Heart right ventricle (tissue), 16 donors: ENCODE measurements at regions not wholly inside any gene's neighbourhood (a gene's known extent, or its start where the extent isn't known, plus 50 kb on each side); places are given as distances from the start of the nearest gene placed in this dataset.

ENCODE experiments used
- ATAC-seq, 8 donors: fragments of 200-7000 bp; cut with Tn5 transposase; one replicate each; pipeline ENCODE4 v1.9.1; 2020; ENCODE audit warnings: mild to moderate bottlenecking in 8 of 8, moderate library complexity in 8 of 8, moderate number of reproducible peaks in 1 of 8
- DNase-seq, 2 donors: peaks; one replicate each; pipeline ENCODE4 v3.0.0-alpha.2; 2020
- H3K27ac ChIP-seq, 10 donors: fragments of 200-600 bp; sonication (generic) in 2 of 10; one replicate each; pipeline versions ENCODE4 v1.5.0 to v1.8.0; 2020 to 2022; ENCODE audit warnings: mild to moderate bottlenecking in 3 of 10
- H3K27me3 ChIP-seq, 7 donors: fragments of 200-600 bp; one replicate each; pipeline ENCODE4 v1.8.0; 2021 to 2022; ENCODE audit warnings: mild to moderate bottlenecking in 2 of 7
- H3K36me3 ChIP-seq, 9 donors: fragments of 200-600 bp; sonication (generic) in 1 of 9; one replicate each; pipeline versions ENCODE4 v1.5.0 to v1.8.0; 2020 to 2022; ENCODE audit warnings: mild to moderate bottlenecking in 2 of 9
- H3K4me1 ChIP-seq, 9 donors: fragments of 200-600 bp; sonication (generic) in 1 of 9; one replicate each; pipeline versions ENCODE4 v1.5.0 to v1.8.0; 2020 to 2022; ENCODE audit warnings: mild to moderate bottlenecking in 4 of 9
- H3K4me3 ChIP-seq, 10 donors: fragments of 200-600 bp; sonication (generic) in 2 of 10; one replicate each; pipeline versions ENCODE4 v1.5.0 to v1.8.0; 2020 to 2022; ENCODE audit warnings: mild to moderate bottlenecking in 7 of 10, moderate library complexity in 2 of 10
- H3K9me3 ChIP-seq, 11 donors: fragments of 200-600 bp in 10 of 11; sonication (generic) in 2 of 11; one replicate each; pipeline versions ENCODE4 v1.5.0 to v1.8.0; 2013 to 2022; ENCODE audit warnings: mild to moderate bottlenecking in 2 of 11, control low read depth in 1 of 11, moderate library complexity in 1 of 11
- WGBS, 2 donors: extraction: QIAGEN DNeasy Blood & Tissue Kit; methylation state at CpG; one replicate each; pipeline ENCODE4 v1.1.7; 2013; ENCODE audit warnings: inconsistent platforms in 1 of 2; 5-methylcytosine and 5-hydroxymethylcytosine counted together
- intact Hi-C, 10 donors: fragments of 100-400 bp; cut with DNase I; formaldehyde crosslinking; loops; one replicate each; pipeline versions ENCODE4 v1.11.1 to v1.14.2; 2022
- TF ChIP-seq, protein P1 (sequence below), 9 donors: fragments of 200-600 bp; sonication (generic) in 2 of 9; IDR thresholded peaks; one replicate each; pipeline versions ENCODE4 v1.5.0 to v1.8.0; 2021 to 2022; ENCODE audit warnings: antibody characterized with exemption in 9 of 9, mild to moderate bottlenecking in 5 of 9, moderate library complexity in 1 of 9
- donor health status: Arrhythmogenic right ventricular cardiomyopathy.
- donor health status: ischemic (EF 13 %, LVEDD 7.1; RV severe dilation, severe dysfunction).
- donor health status: healthy with polysubstance abuse.
- donor health status: DM: no; HTN: yes; CAD: no.
- donor health status: DM: no; HTN: no; CAD: no.
- donor health status: ischemic (EF 25% LVEDD 6.9; RV normal size, moderate dysfunction).
- donor health status: ischemic (EF 25% LVEDD 5.7; RV mildly dilated, moderate dysfunction).
- donor health status: healthy.
- donor health status: DM: yes; HTN: yes; CAD: no.
- donor health status: Ischemic cardiomyopathy.
- donor health status: ischemic (EF 35%, LVEDD 5.7; RV mildly dilated, moderate dysfunction).
- donor health status: nonischemic (EF 11% LVEDD 7.7; RV severe dilation, severe dysfunction).
- donor health status: DM: yes; HTN: yes; CAD: no.
- donor health status: PGD.
- donor health status: ischemic (EF 29% LVEDD 5.4; RV normal size, mild dysfunction).
- donor health status: nonischemic (EF 23%, LVEDD 6.1; RV moderate dilation, normal function).

DNA sequence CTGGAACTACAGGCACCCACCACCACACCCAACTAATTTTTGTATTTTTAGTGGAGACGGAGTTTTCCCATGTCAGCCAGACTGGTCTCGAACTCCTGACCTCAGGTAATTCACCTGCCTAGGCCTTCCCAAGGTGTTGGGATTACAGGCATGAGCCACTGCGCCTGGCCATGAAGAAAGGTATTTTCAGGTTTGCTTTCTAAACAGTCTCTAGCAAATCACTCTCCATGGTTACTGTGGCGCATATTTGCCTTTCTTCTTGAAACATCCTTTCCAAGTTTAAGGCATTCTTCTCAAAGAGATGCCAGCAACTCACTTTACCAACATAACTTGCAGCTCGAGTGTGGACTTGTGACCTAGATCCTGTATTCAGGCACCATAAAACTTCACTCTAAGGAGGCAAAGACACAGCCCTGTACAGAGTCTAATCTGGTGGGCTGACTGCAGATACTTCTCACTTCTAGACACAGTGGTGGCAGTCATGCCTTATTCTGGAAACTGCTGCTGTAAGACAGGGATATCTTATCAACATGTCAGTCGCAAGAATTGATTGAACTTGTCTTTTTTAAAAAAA, 461.4 kb upstream of the TSHZ3 start:
- no peak overlapping the region for H3K4me3 ChIP-seq
- no peak overlapping the region for H3K27ac ChIP-seq
- DNase-seq (no peak), ATAC-seq (no peak)
- no peaks in the 10 kb centered on the region for H3K27me3 ChIP-seq
- WGBS, 2 donors: 81 to 83% methylated on average over 6 of the region's 6 CpGs
- intact Hi-C loops: no loop called here
- no peaks in the 10 kb centered on the region for H3K9me3 ChIP-seq
- TF ChIP-seq, protein P1, sequence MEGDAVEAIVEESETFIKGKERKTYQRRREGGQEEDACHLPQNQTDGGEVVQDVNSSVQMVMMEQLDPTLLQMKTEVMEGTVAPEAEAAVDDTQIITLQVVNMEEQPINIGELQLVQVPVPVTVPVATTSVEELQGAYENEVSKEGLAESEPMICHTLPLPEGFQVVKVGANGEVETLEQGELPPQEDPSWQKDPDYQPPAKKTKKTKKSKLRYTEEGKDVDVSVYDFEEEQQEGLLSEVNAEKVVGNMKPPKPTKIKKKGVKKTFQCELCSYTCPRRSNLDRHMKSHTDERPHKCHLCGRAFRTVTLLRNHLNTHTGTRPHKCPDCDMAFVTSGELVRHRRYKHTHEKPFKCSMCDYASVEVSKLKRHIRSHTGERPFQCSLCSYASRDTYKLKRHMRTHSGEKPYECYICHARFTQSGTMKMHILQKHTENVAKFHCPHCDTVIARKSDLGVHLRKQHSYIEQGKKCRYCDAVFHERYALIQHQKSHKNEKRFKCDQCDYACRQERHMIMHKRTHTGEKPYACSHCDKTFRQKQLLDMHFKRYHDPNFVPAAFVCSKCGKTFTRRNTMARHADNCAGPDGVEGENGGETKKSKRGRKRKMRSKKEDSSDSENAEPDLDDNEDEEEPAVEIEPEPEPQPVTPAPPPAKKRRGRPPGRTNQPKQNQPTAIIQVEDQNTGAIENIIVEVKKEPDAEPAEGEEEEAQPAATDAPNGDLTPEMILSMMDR (IDR thresholded peaks at IDR 0.05): no peak
- H3K36me3 ChIP-seq: no peaks in the 10 kb centered on the region
- no peaks in the 10 kb centered on the region for H3K4me1 ChIP-seq

DNA sequence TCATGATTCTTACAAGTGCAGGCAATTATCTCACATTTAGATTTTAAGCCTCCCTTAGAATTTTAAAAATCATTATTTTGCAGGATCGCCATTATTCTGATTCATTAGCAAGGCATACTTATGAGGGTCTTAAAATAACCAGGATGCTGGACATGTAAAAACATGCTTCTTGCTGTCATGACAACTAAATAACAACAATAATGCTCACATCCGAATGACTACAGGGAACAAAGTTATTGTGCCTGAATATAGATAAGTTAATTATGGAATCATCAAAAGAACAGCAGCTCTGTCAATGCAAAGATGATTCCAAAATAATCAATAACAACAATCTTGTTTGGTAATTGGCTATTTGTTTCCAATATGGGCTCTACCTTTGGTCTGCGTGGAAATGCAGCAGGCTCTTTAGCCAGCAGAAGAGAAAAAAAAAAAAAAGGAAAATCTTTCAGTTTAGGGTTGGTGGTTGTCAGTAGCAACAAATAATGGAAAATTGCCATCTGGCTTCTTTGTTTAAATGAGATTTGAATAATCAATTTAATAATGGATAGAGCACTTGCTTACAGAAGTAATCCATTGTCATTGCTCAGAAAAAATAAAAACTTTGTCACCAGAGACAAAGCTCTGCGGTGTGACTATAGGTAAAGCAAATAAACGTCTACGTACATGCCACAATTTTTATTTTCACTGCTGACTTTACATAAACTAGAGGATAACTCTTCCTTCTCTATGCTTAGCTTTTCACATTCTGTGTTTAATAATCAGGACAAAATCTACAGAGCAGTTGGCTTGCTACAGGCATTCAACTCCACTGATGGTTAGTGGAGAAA, 468.9 kb upstream of the TSHZ3 start:
- TF ChIP-seq, protein P1 (IDR thresholded peaks at IDR 0.05): no peak
- WGBS, 2 donors: 64 to 68% methylated on average over 6 of the region's 6 CpGs
- Histone ChIP-seq H3K36me3 (no peaks in the 10 kb centered on the region), H3K27ac (no peak overlapping the region), H3K27me3 (no peaks in the 10 kb centered on the region), H3K4me3 (no peak overlapping the region), H3K4me1 (peaks cover 0 to 4% (median 0%) of the 10 kb centered on the region in 9 donors), H3K9me3 (no peaks in the 10 kb centered on the region)
- no peak for ATAC-seq
- no peak for DNase-seq
- intact Hi-C loops: no loop called here

DNA sequence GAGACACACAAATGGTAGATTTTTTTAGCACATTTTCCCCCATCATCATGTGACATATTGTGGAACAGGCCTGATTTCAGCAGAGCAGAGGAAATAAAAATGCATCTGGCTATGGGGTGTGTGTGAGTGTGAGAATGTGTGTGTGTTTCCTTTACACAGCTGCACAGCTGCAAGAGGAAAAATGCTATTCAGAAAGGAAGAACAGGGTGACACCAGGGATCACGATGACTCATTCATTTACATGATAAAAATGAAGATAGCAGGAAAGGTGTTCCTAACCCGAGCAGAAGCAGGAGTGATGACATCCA, 469.5 kb upstream of the TSHZ3 start:
- no peak overlapping the region for H3K4me3 ChIP-seq
- peaks cover 0 to 4% (median 0%) of the 10 kb centered on the region in 9 donors for H3K4me1 ChIP-seq
- ATAC-seq (no peak), DNase-seq (no peak)
- intact Hi-C loops: no loop called here
- H3K9me3 ChIP-seq: no peaks in the 10 kb centered on the region
- no peaks in the 10 kb centered on the region for H3K27me3 ChIP-seq
- no peak overlapping the region for H3K27ac ChIP-seq
- TF ChIP-seq, protein P1 (IDR thresholded peaks at IDR 0.05): no peak
- no peaks in the 10 kb centered on the region for H3K36me3 ChIP-seq
- WGBS, 2 donors: 13 to 18% methylated on average over 2 of the region's 2 CpGs

DNA sequence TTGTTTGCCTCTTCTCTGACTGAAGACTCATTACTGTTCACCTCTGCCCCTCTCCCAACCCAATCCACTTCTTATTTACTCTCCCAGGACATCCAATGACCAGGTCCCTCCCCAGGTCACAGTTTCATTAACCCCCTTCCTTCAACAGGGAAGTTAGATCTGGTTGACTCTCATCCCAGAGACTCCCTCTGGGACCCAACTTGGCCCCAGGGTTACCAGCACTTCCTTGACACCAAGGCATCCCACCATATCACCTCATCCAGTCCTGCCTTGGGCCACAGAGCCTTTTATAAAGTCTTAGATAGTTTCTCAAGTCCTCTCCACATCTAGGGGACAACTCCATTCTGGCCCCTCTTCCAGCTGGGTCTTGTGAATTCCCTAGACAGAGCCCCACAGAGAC, 470.6 kb upstream of the TSHZ3 start:
- Histone ChIP-seq H3K4me3 (no peak overlapping the region), H3K36me3 (no peaks in the 10 kb centered on the region), H3K9me3 (no peaks in the 10 kb centered on the region), H3K27ac (no peak overlapping the region), H3K4me1 (peaks cover 0 to 4% (median 0%) of the 10 kb centered on the region in 9 donors), H3K27me3 (no peaks in the 10 kb centered on the region)
- TF ChIP-seq, protein P1 (IDR thresholded peaks at IDR 0.05): no peak
- ATAC-seq (no peak), DNase-seq (no peak)
- intact Hi-C loops: no loop called here
